ENCODE measurements at regions not wholly inside any gene's neighbourhood (a gene's known extent, or its start where the extent isn't known, plus 50 kb on each side); places are given as distances from the start of the nearest gene placed in this dataset.
"Not testable (repeated sequence)": the region's sequence is repeated elsewhere in the genome, so short reads cannot be mapped to it uniquely, and the experiment has no call there.

DNA sequence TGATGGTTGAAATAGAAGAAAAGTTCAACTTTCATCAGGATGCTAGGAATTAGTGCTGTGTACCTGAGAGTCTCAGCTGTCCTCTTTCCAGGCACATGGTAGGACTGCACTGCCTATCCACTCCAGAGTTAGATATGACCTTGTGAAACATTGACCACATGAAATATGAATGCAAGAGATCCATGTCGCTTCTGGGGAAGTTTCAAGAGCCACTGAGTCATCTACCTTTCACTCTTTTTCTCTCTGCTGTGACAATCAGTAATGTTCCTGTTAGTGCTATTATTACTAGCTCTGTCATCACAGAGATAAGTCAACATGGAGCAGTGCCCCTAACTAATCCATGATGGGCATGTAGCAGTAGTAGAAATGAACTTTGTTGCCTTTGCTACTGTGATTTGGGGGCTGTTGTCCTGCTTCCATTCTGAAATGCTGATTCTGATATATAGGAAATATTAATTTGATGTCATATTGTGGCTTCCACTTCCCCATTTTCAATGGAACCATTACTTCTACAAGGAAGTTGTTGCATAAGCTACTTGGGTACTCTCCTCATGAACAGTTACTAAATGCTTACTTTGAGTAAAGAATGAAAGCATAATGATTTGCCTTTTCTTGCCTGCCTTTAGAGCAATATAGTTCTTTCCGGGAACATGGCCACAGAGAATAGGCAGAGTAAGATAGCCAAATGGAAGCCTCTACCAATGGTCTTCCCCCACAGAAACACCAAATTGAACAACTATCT, 192.8 kb upstream of the ZNF521 start:
- H3K27ac ChIP-seq, result no peak overlapping the region
- DNase-seq (ENCODE audit: low spot score), result no peak
- TF ChIP-seq, protein P1, sequence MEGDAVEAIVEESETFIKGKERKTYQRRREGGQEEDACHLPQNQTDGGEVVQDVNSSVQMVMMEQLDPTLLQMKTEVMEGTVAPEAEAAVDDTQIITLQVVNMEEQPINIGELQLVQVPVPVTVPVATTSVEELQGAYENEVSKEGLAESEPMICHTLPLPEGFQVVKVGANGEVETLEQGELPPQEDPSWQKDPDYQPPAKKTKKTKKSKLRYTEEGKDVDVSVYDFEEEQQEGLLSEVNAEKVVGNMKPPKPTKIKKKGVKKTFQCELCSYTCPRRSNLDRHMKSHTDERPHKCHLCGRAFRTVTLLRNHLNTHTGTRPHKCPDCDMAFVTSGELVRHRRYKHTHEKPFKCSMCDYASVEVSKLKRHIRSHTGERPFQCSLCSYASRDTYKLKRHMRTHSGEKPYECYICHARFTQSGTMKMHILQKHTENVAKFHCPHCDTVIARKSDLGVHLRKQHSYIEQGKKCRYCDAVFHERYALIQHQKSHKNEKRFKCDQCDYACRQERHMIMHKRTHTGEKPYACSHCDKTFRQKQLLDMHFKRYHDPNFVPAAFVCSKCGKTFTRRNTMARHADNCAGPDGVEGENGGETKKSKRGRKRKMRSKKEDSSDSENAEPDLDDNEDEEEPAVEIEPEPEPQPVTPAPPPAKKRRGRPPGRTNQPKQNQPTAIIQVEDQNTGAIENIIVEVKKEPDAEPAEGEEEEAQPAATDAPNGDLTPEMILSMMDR (IDR thresholded peaks at IDR 0.05), result no peak
- H3K4me3 ChIP-seq, result no peak overlapping the region

DNA sequence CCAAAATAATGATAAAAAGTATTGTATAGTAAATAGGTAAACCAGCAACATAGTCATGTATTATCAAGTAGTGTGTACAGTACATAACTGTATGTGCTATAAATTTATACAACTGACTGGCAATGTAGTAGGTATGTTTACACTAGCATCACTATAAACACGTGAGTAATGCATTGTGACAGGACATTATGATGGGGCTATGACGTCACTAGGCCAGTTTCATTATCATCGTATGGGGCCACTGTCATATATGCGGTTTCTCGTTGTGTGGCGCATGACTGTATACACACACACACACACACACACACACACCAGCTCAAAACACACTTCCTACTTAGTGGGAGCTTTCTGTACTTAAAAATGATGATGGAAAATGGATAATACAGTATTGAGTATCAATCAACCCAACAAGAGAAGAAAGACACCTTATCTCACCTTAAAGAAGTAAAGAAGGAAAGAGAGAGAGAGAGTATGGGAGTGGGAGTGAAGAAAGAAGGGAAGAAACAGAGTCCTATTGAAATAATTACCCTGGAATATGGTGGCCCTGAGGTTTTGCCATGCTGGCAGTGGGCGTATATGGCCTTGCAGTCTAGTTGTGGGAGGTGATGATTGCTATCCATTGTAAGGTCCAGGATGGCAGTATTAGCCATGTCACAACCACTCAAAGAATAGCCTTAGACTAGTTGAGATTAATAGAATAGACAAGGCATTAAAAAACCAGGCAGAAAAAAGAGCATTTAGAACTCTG, 186.4 kb upstream of the ZNF521 start:
- no peak for DNase-seq (ENCODE audit: low spot score)
- Histone ChIP-seq H3K27ac (no peak overlapping the region), H3K4me3 (no peak overlapping the region)
- TF ChIP-seq, protein P1 (IDR thresholded peaks at IDR 0.05), result no peak

GRCh38 chr18:25535495-25535894, 183.5 kb upstream of the ZNF521 start:
- H3K27ac ChIP-seq, result no peak overlapping the region
- H3K4me3 ChIP-seq, result no peak overlapping the region
- DNase-seq (ENCODE audit: low spot score), result no peak

DNA sequence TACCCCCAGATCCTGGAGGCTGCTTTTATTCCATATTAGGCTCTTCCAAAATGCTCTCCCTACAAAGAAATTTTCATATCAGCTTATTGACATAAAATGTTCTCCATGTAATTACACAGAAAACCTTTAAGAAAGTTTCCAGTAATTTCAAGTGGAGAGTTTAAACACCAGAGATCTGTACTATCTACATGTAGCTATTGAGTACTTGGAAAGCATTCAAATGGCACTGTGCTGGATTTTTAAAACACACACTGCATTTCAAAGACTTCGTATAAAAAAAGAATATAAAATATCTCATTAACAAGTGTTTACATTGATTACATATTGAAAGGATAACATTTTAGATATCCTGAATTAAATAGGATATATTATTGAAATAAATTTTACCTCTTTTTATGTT, 182.4 kb upstream of the ZNF521 start:
- H3K27ac ChIP-seq, result no peak overlapping the region
- TF ChIP-seq, protein P1 (IDR thresholded peaks at IDR 0.05), result no peak
- no peak overlapping the region for H3K4me3 ChIP-seq
- no peak for DNase-seq (ENCODE audit: low spot score)

More at GRCh38 chr18:25535495-25535894, 183.5 kb upstream of the ZNF521 start:
- TF ChIP-seq, protein P1 (IDR thresholded peaks at IDR 0.05), result no peak

DNA sequence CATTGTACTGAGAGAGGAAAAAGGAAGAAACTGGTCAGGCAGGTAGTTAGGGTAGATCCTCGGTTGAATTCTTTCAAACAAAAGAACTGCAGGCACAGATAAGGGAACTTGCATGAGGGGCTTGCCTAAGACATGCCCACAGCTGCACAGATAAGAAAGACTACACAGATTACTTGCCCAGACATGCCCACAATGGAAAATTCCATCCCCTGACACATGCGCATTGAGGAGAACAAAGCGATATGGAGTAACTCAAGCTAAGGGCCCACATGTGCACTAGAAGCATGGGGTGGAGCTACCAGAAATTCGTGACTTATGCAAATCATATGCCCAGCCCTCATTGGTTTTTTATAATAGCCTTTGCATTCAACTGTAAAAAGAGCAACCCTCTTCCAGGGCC, 181.3 kb upstream of the ZNF521 start:
- no peak overlapping the region for H3K27ac ChIP-seq
- TF ChIP-seq, protein P1 (IDR thresholded peaks at IDR 0.05), result no peak

DNA sequence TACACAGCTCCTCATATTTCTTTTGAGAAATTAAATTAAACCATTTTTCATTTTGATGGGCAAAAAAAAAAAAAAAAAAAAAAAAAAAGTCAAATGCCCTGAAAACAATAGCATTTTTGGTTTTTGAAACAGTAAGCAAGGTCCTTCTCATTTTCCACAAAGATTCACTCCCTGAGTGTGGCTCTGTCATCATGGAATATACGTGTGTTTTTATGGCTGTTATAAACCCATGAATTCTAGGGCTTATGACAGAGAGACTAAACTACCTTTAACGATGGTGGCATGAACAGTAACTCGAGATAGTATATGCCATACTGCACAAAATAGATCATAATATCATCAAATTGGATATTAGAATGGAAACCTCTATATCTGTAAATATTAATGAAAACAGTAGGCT, 179.2 kb upstream of the ZNF521 start:
- DNase-seq (ENCODE audit: low spot score), result no peak
- H3K27ac ChIP-seq, result no peak overlapping the region
- TF ChIP-seq, protein P1 (IDR thresholded peaks at IDR 0.05), result no peak

More for the DNA sequence above, 181.3 kb upstream of the ZNF521 start:
- H3K4me3 ChIP-seq, result no peak overlapping the region
- no peak for DNase-seq (ENCODE audit: low spot score)

DNA sequence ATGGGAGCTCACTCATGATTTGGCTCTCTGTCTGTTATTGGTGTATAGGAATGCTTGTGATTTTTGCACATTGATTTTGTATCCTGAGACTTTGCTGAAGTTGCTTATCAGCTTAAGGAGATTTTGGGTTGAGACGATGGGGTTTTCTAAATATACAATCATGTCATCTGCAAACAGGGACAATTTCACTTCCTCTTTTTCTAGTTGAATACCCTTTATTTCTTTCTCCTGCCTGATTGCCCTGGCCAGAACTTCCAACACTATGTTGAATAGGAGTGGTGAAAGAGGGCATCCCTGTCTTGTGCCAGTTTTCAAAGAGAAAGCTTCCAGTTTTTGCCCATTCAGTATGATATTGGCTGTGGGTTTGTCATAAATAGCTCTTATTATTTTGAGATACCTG, 173.8 kb upstream of the ZNF521 start:
- not testable (repeated sequence) for DNase-seq (ENCODE audit: low spot score); H3K27ac ChIP-seq; H3K4me3 ChIP-seq

More for the DNA sequence above, 179.2 kb upstream of the ZNF521 start:
- no peak overlapping the region for H3K4me3 ChIP-seq
